ENCODE measurements at regions not wholly inside any gene's neighbourhood (a gene's known extent, or its start where the extent isn't known, plus 50 kb on each side); places are given as distances from the start of the nearest gene placed in this dataset.

DNA sequence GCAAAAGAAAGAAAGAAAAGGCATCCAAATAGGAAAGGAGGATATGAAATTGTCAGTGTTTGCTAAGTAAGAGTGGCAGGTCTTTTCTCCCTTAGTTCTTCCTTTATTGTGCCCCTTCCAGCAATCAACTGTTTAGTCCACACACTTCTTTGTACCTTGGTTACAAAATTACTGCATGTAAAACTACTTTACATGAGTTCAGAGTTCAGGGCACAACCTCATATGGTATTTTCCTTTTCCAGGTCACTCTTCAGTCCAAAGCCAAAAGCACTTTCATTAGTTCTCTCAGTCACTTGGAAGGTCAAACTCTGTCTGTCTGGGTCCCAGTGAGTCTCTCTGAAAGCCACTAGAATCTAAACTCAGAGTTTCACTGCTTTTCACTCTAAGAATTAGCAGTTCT lies 122.5 kb upstream of the SRD5A2 start:
- intact Hi-C loops (cut with micrococcal nuclease; ENCODE audit: unreplicated experiment) (no loop called here), in situ Hi-C loops (cut with MboI) (no loop called here)
- DNase-seq (ENCODE audit: low read depth, low spot score) (no peak), ATAC-seq (no peak), FAIRE-seq (no peak)
- ChIA-PET RAD21 (ENCODE audit: unreplicated experiment) (no interaction called here), SMC1A (ENCODE audit: uncharacterized antibody, unreplicated experiment) (no interaction called here), POLR2A (no interaction called here), CTCF (no interaction called here)
- no peaks in the 10 kb centered on the region for H3K27me3 ChIP-seq (replicated peaks in 1 of 2; ENCODE audit: control insufficient read depth in 2 of 2, insufficient read depth in 2 of 2, low read length in 1 of 2)
- no TSS peak for BruUV-seq (replicated peaks)
- no peak overlapping the region for H3K4me3 ChIP-seq
- H3K4me1 ChIP-seq (ENCODE audit: control insufficient read depth, insufficient read depth, low read length): no peaks in the 10 kb centered on the region
- no peaks in the 10 kb centered on the region for H3K36me3 ChIP-seq (ENCODE audit: control insufficient read depth in 2 of 2, insufficient read depth in 2 of 2, low read length in 1 of 2)
- H2AFZ ChIP-seq (ENCODE audit: control insufficient read depth, low read depth, low read length): no peak overlapping the region
- H3K27ac ChIP-seq (ENCODE audit: control insufficient read depth, insufficient read depth): no peak overlapping the region
- no peak overlapping the region for H3K4me2 ChIP-seq (ENCODE audit: control insufficient read depth, insufficient read depth)
- H4K20me1 ChIP-seq (ENCODE audit: control insufficient read depth, insufficient read depth): no peaks in the 10 kb centered on the region
- H3K9me3 ChIP-seq (replicated peaks; ENCODE audit: control insufficient read depth, insufficient read depth, low read length): no peaks in the 10 kb centered on the region; the same call in 2 of the 3 replicates
- no peaks in the 10 kb centered on the region for H3K79me2 ChIP-seq (ENCODE audit: control insufficient read depth, insufficient read depth, low read length)
- H3K9ac ChIP-seq (ENCODE audit: control insufficient read depth, insufficient read depth, low read length): no peak overlapping the region
- TF ChIP-seq SMAD5 (IDR thresholded peaks at IDR 0.05; ENCODE audit: low read depth): no peak
- no peak for TF ChIP-seq RAD51 (IDR thresholded peaks at IDR 0.05)
- TF ChIP-seq, protein P1, sequence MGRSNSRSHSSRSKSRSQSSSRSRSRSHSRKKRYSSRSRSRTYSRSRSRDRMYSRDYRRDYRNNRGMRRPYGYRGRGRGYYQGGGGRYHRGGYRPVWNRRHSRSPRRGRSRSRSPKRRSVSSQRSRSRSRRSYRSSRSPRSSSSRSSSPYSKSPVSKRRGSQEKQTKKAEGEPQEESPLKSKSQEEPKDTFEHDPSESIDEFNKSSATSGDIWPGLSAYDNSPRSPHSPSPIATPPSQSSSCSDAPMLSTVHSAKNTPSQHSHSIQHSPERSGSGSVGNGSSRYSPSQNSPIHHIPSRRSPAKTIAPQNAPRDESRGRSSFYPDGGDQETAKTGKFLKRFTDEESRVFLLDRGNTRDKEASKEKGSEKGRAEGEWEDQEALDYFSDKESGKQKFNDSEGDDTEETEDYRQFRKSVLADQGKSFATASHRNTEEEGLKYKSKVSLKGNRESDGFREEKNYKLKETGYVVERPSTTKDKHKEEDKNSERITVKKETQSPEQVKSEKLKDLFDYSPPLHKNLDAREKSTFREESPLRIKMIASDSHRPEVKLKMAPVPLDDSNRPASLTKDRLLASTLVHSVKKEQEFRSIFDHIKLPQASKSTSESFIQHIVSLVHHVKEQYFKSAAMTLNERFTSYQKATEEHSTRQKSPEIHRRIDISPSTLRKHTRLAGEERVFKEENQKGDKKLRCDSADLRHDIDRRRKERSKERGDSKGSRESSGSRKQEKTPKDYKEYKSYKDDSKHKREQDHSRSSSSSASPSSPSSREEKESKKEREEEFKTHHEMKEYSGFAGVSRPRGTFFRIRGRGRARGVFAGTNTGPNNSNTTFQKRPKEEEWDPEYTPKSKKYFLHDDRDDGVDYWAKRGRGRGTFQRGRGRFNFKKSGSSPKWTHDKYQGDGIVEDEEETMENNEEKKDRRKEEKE (IDR thresholded peaks at IDR 0.05): no peak
- no peak for TF ChIP-seq CEBPB (IDR thresholded peaks at IDR 0.05; ENCODE audit: borderline replicate concordance in 1 of 2, low read depth in 2 of 2, low read length in 2 of 2)
- no peak for TF ChIP-seq NFYB (IDR thresholded peaks at IDR 0.05; ENCODE audit: insufficient read depth, low read depth, low read length)
- TF ChIP-seq, protein P2, sequence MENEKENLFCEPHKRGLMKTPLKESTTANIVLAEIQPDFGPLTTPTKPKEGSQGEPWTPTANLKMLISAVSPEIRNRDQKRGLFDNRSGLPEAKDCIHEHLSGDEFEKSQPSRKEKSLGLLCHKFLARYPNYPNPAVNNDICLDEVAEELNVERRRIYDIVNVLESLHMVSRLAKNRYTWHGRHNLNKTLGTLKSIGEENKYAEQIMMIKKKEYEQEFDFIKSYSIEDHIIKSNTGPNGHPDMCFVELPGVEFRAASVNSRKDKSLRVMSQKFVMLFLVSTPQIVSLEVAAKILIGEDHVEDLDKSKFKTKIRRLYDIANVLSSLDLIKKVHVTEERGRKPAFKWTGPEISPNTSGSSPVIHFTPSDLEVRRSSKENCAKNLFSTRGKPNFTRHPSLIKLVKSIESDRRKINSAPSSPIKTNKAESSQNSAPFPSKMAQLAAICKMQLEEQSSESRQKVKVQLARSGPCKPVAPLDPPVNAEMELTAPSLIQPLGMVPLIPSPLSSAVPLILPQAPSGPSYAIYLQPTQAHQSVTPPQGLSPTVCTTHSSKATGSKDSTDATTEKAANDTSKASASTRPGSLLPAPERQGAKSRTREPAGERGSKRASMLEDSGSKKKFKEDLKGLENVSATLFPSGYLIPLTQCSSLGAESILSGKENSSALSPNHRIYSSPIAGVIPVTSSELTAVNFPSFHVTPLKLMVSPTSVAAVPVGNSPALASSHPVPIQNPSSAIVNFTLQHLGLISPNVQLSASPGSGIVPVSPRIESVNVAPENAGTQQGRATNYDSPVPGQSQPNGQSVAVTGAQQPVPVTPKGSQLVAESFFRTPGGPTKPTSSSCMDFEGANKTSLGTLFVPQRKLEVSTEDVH (IDR thresholded peaks at IDR 0.05; ENCODE audit: low read depth, partially characterized antibody): no peak
- no peak for TF ChIP-seq BHLHE40 (IDR thresholded peaks at IDR 0.05; ENCODE audit: borderline replicate concordance in 1 of 2, low read depth in 2 of 2, low read length in 1 of 2)
- TF ChIP-seq, protein P3, sequence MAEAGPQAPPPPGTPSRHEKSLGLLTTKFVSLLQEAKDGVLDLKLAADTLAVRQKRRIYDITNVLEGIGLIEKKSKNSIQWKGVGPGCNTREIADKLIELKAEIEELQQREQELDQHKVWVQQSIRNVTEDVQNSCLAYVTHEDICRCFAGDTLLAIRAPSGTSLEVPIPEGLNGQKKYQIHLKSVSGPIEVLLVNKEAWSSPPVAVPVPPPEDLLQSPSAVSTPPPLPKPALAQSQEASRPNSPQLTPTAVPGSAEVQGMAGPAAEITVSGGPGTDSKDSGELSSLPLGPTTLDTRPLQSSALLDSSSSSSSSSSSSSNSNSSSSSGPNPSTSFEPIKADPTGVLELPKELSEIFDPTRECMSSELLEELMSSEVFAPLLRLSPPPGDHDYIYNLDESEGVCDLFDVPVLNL (IDR thresholded peaks at IDR 0.05; ENCODE audit: low read depth, low read length): no peak
- no peak for TF ChIP-seq EGR1 (IDR thresholded peaks at IDR 0.05; ENCODE audit: borderline replicate concordance in 1 of 2, low read depth in 2 of 2, low read length in 2 of 2)
- TF ChIP-seq, protein P4, sequence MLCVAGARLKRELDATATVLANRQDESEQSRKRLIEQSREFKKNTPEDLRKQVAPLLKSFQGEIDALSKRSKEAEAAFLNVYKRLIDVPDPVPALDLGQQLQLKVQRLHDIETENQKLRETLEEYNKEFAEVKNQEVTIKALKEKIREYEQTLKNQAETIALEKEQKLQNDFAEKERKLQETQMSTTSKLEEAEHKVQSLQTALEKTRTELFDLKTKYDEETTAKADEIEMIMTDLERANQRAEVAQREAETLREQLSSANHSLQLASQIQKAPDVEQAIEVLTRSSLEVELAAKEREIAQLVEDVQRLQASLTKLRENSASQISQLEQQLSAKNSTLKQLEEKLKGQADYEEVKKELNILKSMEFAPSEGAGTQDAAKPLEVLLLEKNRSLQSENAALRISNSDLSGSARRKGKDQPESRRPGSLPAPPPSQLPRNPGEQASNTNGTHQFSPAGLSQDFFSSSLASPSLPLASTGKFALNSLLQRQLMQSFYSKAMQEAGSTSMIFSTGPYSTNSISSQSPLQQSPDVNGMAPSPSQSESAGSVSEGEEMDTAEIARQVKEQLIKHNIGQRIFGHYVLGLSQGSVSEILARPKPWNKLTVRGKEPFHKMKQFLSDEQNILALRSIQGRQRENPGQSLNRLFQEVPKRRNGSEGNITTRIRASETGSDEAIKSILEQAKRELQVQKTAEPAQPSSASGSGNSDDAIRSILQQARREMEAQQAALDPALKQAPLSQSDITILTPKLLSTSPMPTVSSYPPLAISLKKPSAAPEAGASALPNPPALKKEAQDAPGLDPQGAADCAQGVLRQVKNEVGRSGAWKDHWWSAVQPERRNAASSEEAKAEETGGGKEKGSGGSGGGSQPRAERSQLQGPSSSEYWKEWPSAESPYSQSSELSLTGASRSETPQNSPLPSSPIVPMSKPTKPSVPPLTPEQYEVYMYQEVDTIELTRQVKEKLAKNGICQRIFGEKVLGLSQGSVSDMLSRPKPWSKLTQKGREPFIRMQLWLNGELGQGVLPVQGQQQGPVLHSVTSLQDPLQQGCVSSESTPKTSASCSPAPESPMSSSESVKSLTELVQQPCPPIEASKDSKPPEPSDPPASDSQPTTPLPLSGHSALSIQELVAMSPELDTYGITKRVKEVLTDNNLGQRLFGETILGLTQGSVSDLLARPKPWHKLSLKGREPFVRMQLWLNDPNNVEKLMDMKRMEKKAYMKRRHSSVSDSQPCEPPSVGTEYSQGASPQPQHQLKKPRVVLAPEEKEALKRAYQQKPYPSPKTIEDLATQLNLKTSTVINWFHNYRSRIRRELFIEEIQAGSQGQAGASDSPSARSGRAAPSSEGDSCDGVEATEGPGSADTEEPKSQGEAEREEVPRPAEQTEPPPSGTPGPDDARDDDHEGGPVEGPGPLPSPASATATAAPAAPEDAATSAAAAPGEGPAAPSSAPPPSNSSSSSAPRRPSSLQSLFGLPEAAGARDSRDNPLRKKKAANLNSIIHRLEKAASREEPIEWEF (IDR thresholded peaks at IDR 0.05; ENCODE audit: insufficient replicate concordance, low read depth, low read length): no peak
- TF ChIP-seq, protein P5, sequence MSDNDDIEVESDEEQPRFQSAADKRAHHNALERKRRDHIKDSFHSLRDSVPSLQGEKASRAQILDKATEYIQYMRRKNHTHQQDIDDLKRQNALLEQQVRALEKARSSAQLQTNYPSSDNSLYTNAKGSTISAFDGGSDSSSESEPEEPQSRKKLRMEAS (IDR thresholded peaks at IDR 0.05; ENCODE audit: low read depth, low read length): no peak
- no peak for TF ChIP-seq NR2F1 (conservative IDR thresholded peaks at IDR 0.05)

All from GM12878 (cell line).